Gastroesophageal sphincter (tissue), 4 donors: ENCODE measurements at regions not wholly inside any gene's neighbourhood (a gene's known extent, or its start where the extent isn't known, plus 50 kb on each side); places are given as distances from the start of the nearest gene placed in this dataset.

Experiments
- ATAC-seq: fragments of 150-250 bp; one replicate; pipeline ENCODE4 v1.9.1; 2016; ENCODE audit warnings: mild to moderate bottlenecking, moderate library complexity
- H3K27ac ChIP-seq, 4 donors: fragments of 200-600 bp; sonication (generic) in 3 of 4; 1 replicate in 3 of 4; 2 replicates in 1 of 4; pipeline ENCODE4 v1.5.1; 2016 to 2019
- H3K27me3 ChIP-seq: fragments of 200-600 bp; sonication (generic); one replicate; pipeline ENCODE4 v1.5.1; 2019
- H3K36me3 ChIP-seq, 2 donors: fragments of 200-600 bp; sonication (generic); one replicate each; pipeline ENCODE4 v1.5.1; 2019; ENCODE audit warnings: control low read depth in 1 of 2
- H3K4me1 ChIP-seq, 3 donors: fragments of 200-600 bp; sonication (generic); 1 replicate in 2 of 3; 2 replicates in 1 of 3; pipeline ENCODE4 v1.5.1; 2016 to 2019; ENCODE audit warnings: control low read depth in 2 of 3
- H3K4me3 ChIP-seq, 2 donors: fragments of 200-600 bp; sonication (generic); one replicate each; pipeline ENCODE4 v1.5.1; 2019; ENCODE audit warnings: mild to moderate bottlenecking in 1 of 2, moderate library complexity in 1 of 2
- H3K9me3 ChIP-seq, 3 donors: fragments of 200-600 bp; sonication (generic); one replicate each; pipeline ENCODE4 v1.5.1; 2017 to 2019; ENCODE audit warnings: control low read depth in 2 of 3
- CTCF ChIP-seq, 4 experiments: fragments of 200-600 bp in 2 of 4; fragments of 450-650 bp in 2 of 4; sonication (generic) in 1 of 4; IDR thresholded peaks; one replicate each; pipeline ENCODE4 v1.5.1; 2017 to 2019; ENCODE audit warnings: antibody characterized with exemption in 4 of 4, mild to moderate bottlenecking in 2 of 4, moderate library complexity in 2 of 4
- EP300 ChIP-seq: sonication (generic); formaldehyde crosslinking; IDR thresholded peaks from one replicate; pipeline ENCODE4 v1.6.1; 2017; ENCODE audit warnings: antibody characterized with exemption, mild to moderate bottlenecking
- POLR2A ChIP-seq, 2 donors: fragments of 450-650 bp; IDR thresholded peaks; one replicate each; pipeline ENCODE4 v1.6.1; 2017; ENCODE audit warnings: antibody characterized with exemption in 2 of 2, mild to moderate bottlenecking in 2 of 2, moderate library complexity in 1 of 2
- POLR2AphosphoS5 ChIP-seq: sonication (generic); formaldehyde crosslinking; IDR thresholded peaks from one replicate; pipeline ENCODE4 v1.6.1; 2017; ENCODE audit warnings: antibody characterized with exemption
- WGBS, 2 donors: methylation state at CpG; one replicate each; pipeline ENCODE4 v1.1.5; 2018; ENCODE audit warnings: low coverage in 1 of 2; 5-methylcytosine and 5-hydroxymethylcytosine counted together

DNA sequence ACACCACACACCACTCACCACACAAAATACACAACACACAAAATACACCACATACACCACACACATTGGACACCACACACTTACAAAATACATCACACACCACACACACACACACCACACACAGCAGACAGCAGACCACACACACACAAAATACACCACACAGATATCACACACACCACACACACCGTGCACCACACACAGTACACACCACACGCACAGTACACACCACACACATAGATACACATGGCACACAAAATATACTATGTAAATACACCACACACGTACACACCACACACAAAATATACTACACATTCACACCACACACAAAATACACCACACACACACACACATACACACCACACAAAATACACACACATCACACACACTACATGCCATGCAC lies 1243.5 kb downstream of the BRD1 start:
- H3K4me1 ChIP-seq, result no peaks in the 10 kb centered on the region
- no peak for TF ChIP-seq EP300
- TF ChIP-seq POLR2A (IDR thresholded peaks at IDR 0.05), result no peak
- TF ChIP-seq POLR2AphosphoS5, result no peak
- TF ChIP-seq CTCF (IDR thresholded peaks at IDR 0.05), result no peak
- no peak overlapping the region for H3K27ac ChIP-seq
- H3K9me3 ChIP-seq, result no peaks in the 10 kb centered on the region
- H3K27me3 ChIP-seq, result peaks cover 88% of the 10 kb centered on the region
- no peaks in the 10 kb centered on the region for H3K36me3 ChIP-seq
- WGBS, 2 donors, result 92% methylated on average over 3 of the region's 3 CpGs
- no peak for ATAC-seq
- H3K4me3 ChIP-seq, result no peak overlapping the region

- no peak overlapping the region for H3K27ac ChIP-seq
- no peak for ATAC-seq
- H3K4me3 ChIP-seq, result no peak overlapping the region
- no peak for TF ChIP-seq CTCF (IDR thresholded peaks at IDR 0.05)
- WGBS, 2 donors, result 84% methylated on average over 8 of the region's 20 CpGs; no CpG with 5 or more reads in 1 of the 2 donors
- peaks cover 88% of the 10 kb centered on the region for H3K27me3 ChIP-seq
- no peaks in the 10 kb centered on the region for H3K36me3 ChIP-seq
- H3K4me1 ChIP-seq, result peaks cover 0 to 2% (median 0%) of the 10 kb centered on the region in 3 donors
- no peaks in the 10 kb centered on the region for H3K9me3 ChIP-seq
Measured at GRCh38 chr22:48581796-48582469, 1245.7 kb downstream of the BRD1 start.

DNA sequence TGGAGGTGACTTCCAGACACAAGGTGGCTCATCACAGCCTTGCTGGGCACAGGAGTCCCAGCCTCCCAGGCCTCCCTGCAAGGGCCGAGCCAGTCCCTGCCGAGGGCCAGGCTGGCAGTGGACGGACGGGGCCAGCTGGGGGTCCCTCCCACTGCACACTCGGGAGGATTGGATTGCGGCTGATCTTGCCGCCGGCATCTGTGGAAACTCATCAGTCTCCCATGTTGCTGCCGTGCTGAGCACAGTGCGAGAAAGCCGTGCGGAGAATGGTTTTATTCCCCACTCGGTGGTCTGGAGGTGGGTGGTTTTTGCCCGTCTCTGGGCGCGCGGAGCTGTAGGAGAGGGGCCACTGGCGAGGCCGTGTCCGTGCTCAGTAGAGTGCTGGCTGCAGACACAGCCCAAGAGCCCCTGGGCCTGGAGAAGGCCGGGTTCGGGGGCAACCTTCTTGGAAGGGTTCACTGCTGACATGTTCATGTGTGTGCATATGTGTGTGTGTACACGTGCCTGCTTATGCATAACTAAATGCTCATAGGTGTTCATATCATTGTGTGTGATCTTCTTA lies 1246.4 kb downstream of the BRD1 start:
- WGBS, 2 donors, result 59 to 80% methylated on average over 1 to 11 of the region's 23 CpGs
- Histone ChIP-seq H3K27me3 (peaks cover 88% of the 10 kb centered on the region), H3K9me3 (no peaks in the 10 kb centered on the region), H3K4me1 (peaks cover 0 to 9% (median 0%) of the 10 kb centered on the region in 3 donors), H3K4me3 (no peak overlapping the region), H3K36me3 (no peaks in the 10 kb centered on the region), H3K27ac (no peak overlapping the region)
- ATAC-seq, result no peak
- TF ChIP-seq POLR2A (IDR thresholded peaks at IDR 0.05) (no peak), CTCF (IDR thresholded peaks at IDR 0.05) (no peak), POLR2AphosphoS5 (no peak), EP300 (no peak)

DNA sequence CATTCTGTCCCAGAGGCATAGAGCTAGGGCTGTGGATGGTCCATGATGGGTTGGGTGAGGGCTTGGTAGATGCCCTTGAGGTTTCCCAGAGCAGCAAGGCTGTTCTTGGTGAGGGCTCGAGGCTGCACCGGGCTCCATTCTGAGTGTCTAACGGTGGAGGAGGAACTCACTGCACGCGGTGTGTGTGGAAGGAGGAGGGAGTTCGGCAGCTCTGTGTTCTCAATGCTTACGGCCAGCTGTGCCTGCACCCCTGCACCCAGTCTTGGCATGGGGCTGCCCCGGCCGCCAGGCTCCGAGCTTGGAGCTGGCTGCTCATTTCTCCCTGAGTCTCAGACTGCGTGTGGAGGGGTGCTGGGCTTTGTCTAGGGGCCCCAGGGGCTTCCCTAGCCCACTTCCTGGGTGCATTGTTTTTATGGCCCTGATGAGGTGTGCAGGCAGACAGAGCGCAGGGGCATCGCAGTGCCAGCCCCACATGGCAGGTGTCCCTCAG lies 1247.1 kb downstream of the BRD1 start:
- Histone ChIP-seq H3K4me1 (peaks cover 0 to 12% (median 0%) of the 10 kb centered on the region in 3 donors), H3K36me3 (no peaks in the 10 kb centered on the region), H3K4me3 (no peak overlapping the region), H3K9me3 (no peaks in the 10 kb centered on the region), H3K27me3 (peaks cover 84% of the 10 kb centered on the region), H3K27ac (no peak overlapping the region)
- no peak for TF ChIP-seq EP300
- no peak for TF ChIP-seq CTCF (IDR thresholded peaks at IDR 0.05)
- no peak for TF ChIP-seq POLR2A (IDR thresholded peaks at IDR 0.05)
- no peak for TF ChIP-seq POLR2AphosphoS5
- 80% methylated on average over 2 of the region's 13 CpGs; no CpG with 5 or more reads in 1 of the 2 donors for WGBS, 2 donors
- no peak for ATAC-seq

GRCh38 chr22:48579928-48580309 lies 1247.8 kb downstream of the BRD1 start:
- peaks cover 81% of the 10 kb centered on the region for H3K27me3 ChIP-seq
- no peak overlapping the region for H3K4me3 ChIP-seq
- H3K4me1 ChIP-seq, result peaks cover 0 to 14% (median 0%) of the 10 kb centered on the region in 3 donors
- TF ChIP-seq EP300 (no peak), POLR2A (IDR thresholded peaks at IDR 0.05) (no peak), POLR2AphosphoS5 (no peak), CTCF (IDR thresholded peaks at IDR 0.05) (no peak)
- WGBS, 2 donors, result 64 to 77% methylated on average over 3 to 6 of the region's 22 CpGs
- H3K27ac ChIP-seq, result no peak overlapping the region
- no peaks in the 10 kb centered on the region for H3K9me3 ChIP-seq
- no peak for ATAC-seq
- H3K36me3 ChIP-seq, result no peaks in the 10 kb centered on the region
